ENCODE measurements at regions not wholly inside any gene's neighbourhood (a gene's known extent, or its start where the extent isn't known, plus 50 kb on each side); places are given as distances from the start of the nearest gene placed in this dataset.

DNA sequence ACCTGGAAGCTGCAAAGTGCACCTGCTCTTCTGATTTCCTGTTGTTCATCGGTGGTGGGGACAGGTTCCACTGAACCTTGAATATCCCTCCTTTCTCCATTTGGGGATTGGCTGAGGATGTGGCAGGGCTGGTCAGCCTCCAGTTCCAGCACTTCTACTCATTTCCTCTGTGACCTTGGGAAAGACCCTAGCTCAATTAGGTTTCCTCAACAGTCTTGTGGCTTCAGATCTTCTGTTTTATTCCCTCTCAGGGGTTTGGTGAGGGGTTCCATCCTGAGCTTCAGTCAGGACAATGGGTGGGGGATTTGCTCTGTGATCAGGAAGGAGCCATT is 317.1 kb upstream of the PROX1 start:
- no peak overlapping the region for H3K27ac Mint-ChIP-seq
- H3K4me3 Mint-ChIP-seq: no peak overlapping the region
- H3K27me3 Mint-ChIP-seq (ENCODE audit: low read depth): no peaks in the 10 kb centered on the region
- no peaks in the 10 kb centered on the region for H3K9me3 Mint-ChIP-seq
- H3K36me3 Mint-ChIP-seq (ENCODE audit: low read depth): no peaks in the 10 kb centered on the region
- peaks cover 3% of the 10 kb centered on the region for H3K4me1 Mint-ChIP-seq (ENCODE audit: low read depth)

DNA sequence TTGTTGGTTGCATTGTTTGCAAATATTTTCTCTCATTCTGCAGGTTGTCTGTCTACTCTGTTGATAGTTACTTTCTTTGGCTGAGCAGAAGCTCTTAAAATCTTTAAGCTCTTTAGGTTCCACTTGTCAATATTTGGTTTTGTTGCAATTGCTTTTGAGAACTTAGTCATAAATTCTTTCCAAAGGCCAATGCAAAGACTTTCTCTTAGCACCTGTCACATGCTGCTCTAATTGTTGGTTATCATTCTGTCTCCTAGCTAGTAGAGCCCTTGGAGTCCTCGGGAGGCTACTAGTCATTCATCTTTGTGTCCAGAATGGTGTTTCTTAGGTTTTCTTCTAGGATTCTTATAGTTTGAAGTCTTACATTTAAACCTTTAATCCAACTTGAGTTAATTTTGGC is 312.7 kb upstream of the PROX1 start:
- Mint-ChIP-seq H3K4me1 (ENCODE audit: low read depth) (peaks cover 3% of the 10 kb centered on the region), H3K36me3 (ENCODE audit: low read depth) (no peaks in the 10 kb centered on the region), H3K27me3 (ENCODE audit: low read depth) (no peaks in the 10 kb centered on the region), H3K27ac (no peak overlapping the region), H3K9me3 (no peaks in the 10 kb centered on the region), H3K4me3 (no peak overlapping the region)

DNA sequence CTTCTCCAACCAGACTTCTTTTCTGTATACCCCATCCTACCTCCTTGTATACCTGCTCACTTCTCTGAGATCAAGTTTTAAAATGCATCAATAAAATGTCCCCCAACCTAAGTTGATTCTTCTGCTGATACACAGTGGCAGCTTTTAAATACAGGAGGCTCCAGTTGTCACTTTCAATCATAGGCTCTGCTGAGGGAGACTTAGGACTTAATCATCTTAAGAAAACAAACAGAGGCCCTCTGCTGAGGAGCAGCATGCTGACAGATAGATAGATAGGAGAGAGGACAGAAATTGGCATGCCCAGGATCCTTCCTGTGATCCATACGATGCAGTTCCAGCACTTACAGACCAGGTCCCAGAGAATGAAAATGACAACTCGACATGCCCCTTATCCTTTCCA is 311.0 kb upstream of the PROX1 start:
- no peak overlapping the region for H3K4me3 Mint-ChIP-seq
- no peaks in the 10 kb centered on the region for H3K27me3 Mint-ChIP-seq (ENCODE audit: low read depth)
- H3K4me1 Mint-ChIP-seq (ENCODE audit: low read depth): no peaks in the 10 kb centered on the region
- H3K36me3 Mint-ChIP-seq (ENCODE audit: low read depth): no peaks in the 10 kb centered on the region
- no peaks in the 10 kb centered on the region for H3K9me3 Mint-ChIP-seq
- no peak overlapping the region for H3K27ac Mint-ChIP-seq

DNA sequence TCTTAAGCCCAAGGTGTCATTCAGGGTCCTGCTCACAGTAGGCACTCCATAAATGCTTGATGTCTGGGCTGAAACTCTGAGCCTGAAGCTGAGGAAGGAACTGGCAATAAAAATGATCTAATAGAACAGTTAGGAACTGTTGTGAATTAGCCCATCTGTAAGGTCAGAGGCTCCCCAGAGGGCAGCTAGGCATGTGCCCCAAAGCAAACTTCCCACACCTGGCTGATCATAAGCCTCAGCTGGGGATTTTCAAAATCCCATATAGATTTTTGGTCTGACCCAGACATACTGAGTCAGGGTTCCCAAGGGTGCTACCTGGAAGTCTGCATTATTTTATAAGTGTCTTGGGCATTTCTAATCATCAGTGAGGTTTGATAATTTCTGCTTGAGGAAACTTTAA is 309.4 kb upstream of the PROX1 start:
- H3K4me3 Mint-ChIP-seq: no peak overlapping the region
- no peaks in the 10 kb centered on the region for H3K4me1 Mint-ChIP-seq (ENCODE audit: low read depth)
- no peak overlapping the region for H3K27ac Mint-ChIP-seq
- H3K27me3 Mint-ChIP-seq (ENCODE audit: low read depth): no peaks in the 10 kb centered on the region
- no peaks in the 10 kb centered on the region for H3K36me3 Mint-ChIP-seq (ENCODE audit: low read depth)
- H3K9me3 Mint-ChIP-seq: no peaks in the 10 kb centered on the region

DNA sequence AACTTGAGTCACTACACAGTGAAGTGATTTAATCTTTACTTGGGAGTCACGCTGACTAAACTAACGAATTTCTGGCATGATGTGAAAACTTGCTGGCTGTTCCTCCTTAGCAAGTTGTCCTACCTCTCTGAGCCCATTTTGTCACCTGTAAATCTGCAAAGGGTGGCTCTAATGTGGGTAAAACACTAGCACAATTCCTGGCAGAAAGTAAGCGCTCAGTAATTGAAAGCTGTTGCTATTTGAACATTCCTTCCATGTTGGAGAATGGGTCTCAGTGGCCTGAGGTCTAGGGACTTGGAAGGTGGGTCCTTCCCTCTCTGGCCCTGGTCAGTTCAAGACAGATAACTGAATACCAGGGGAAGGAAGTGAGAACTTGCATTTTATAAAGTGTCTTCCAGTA is 309.0 kb upstream of the PROX1 start:
- Mint-ChIP-seq H3K4me1 (ENCODE audit: low read depth) (no peaks in the 10 kb centered on the region), H3K27me3 (ENCODE audit: low read depth) (no peaks in the 10 kb centered on the region), H3K36me3 (ENCODE audit: low read depth) (no peaks in the 10 kb centered on the region), H3K4me3 (no peak overlapping the region), H3K9me3 (no peaks in the 10 kb centered on the region), H3K27ac (no peak overlapping the region)

DNA sequence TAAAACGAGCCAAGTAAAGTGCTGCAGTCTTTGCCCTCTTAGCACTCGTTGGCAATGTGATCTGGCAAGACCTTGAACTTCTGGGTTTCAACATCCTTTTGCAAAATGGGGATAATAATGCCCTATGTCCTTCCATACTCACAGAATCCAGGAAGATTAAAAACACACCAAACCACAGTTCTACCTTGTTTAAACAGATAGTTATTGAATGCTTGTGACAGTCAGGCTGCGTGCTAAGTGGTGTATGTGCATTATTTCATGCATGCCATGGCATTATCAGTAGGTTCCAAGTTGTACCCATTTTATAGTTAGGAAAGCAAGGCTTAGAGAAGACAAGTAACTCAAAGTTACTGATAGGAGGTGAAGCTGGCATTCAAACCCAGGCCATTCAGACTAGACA is 308.6 kb upstream of the PROX1 start:
- Mint-ChIP-seq H3K27me3 (ENCODE audit: low read depth) (no peaks in the 10 kb centered on the region), H3K9me3 (no peaks in the 10 kb centered on the region), H3K36me3 (ENCODE audit: low read depth) (no peaks in the 10 kb centered on the region), H3K4me3 (no peak overlapping the region), H3K4me1 (ENCODE audit: low read depth) (no peaks in the 10 kb centered on the region), H3K27ac (no peak overlapping the region)

DNA sequence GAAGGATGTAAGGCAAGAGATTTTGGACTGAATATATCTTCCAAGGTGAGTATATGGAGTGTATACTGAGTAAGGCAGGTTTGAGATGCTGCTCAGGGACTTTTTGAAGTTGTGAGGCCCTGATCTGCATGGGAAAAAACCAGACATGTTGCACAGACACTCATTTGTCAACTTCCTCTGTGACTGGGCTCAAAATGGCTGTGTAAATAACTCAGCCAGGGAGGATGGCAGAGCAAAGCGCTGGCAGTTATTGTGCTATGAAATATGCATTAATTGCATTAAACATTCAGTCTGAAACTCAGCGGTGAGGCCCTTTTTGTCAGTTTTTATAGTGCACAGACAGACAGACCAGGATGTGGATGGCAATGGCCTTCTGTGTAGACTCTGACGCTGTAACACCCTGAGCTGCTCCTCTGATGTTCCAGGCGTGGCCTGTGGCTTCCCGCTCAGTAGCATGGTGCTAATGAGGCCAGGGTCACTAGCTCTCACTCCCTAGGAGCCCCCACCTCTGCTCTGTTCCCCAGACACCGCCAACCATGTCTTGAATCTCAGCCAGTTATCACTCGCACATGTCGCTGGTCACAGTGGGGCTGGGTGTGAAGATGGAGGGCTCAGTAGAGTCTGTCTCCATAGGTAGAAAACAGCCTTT is 307.0 kb upstream of the PROX1 start:
- no peak overlapping the region for H3K4me3 Mint-ChIP-seq
- no peaks in the 10 kb centered on the region for H3K36me3 Mint-ChIP-seq (ENCODE audit: low read depth)
- H3K27ac Mint-ChIP-seq: no peak overlapping the region
- H3K27me3 Mint-ChIP-seq (ENCODE audit: low read depth): no peaks in the 10 kb centered on the region
- H3K9me3 Mint-ChIP-seq: no peaks in the 10 kb centered on the region
- no peaks in the 10 kb centered on the region for H3K4me1 Mint-ChIP-seq (ENCODE audit: low read depth)

DNA sequence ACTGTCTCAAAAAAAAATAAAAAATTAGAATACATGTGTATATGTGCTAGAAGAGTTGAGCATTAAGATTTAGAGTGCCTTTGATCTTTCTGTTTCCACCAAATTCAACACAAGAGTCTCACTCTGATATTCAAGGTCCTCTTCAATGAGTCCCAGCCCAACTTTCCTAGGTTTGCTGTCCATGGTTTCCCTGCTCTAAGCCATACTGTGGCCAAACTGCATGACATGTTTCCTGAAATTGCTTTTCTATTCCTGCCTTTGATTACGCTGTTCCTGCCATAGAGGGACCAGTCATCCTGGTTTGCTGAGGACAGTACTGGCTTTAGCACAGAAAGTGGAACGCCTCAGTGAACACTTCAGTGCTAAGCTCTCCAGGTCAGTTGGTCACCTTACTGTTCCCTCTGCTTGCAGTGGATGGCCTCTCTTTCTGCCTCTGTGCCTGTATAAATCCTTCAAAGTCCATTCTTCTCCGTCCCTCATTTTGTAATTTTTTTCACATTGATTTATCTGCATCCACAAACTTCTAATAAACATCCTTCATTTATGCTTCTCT is 305.9 kb upstream of the PROX1 start:
- Mint-ChIP-seq H3K4me3 (no peak overlapping the region), H3K27ac (no peak overlapping the region), H3K9me3 (no peaks in the 10 kb centered on the region), H3K36me3 (ENCODE audit: low read depth) (no peaks in the 10 kb centered on the region), H3K4me1 (ENCODE audit: low read depth) (no peaks in the 10 kb centered on the region), H3K27me3 (ENCODE audit: low read depth) (no peaks in the 10 kb centered on the region)

DNA sequence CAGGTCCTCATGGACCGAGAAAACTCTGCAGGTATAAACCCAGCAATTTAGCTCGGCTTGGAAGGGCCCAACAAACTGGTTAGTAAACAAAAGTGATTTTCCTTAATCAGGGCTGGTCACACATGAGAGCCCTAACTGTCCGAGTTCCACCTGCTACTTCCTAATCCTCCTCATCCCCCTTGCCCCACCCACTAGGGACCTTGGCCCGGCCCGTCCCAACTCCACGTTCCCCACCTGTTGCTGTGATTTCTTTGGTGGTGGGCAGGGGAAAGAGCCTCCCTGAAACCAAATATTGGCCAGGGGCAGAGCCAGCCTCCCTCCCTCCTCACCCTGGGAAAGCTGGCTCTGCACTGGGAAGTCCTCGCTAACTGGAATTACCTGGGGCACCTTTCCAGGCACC is 304.2 kb upstream of the PROX1 start:
- Mint-ChIP-seq H3K9me3 (no peaks in the 10 kb centered on the region), H3K36me3 (ENCODE audit: low read depth) (no peaks in the 10 kb centered on the region)

DNA sequence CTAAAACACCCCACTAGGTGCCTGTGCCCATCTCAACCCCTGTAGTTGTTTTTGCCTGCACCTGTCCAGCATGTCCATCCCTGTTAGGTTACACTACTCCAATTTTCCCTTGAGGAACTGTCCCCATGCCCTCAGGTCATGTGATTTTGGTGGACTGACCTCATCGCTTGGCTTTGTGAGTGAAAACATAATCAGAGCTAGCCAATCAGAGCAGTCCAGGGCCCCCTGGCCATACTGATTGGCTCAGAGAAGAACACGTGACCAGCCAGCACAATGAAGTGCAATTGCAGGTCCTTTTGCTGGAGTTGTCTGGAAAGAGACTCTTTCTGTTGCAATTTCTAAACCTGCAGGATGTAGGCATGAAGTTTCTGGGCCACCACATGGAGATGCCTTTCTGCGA is 303.3 kb upstream of the PROX1 start:
- no peak overlapping the region for H3K4me3 Mint-ChIP-seq
- H3K36me3 Mint-ChIP-seq (ENCODE audit: low read depth): no peaks in the 10 kb centered on the region
- H3K27ac Mint-ChIP-seq: no peak overlapping the region
- no peaks in the 10 kb centered on the region for H3K27me3 Mint-ChIP-seq (ENCODE audit: low read depth)
- no peaks in the 10 kb centered on the region for H3K9me3 Mint-ChIP-seq
- H3K4me1 Mint-ChIP-seq (ENCODE audit: low read depth): peaks cover 2% of the 10 kb centered on the region

More for the DNA sequence above, 304.2 kb upstream of the PROX1 start:
- H3K4me1 Mint-ChIP-seq (ENCODE audit: low read depth): peaks cover 2% of the 10 kb centered on the region
- no peak overlapping the region for H3K27ac Mint-ChIP-seq
- no peaks in the 10 kb centered on the region for H3K27me3 Mint-ChIP-seq (ENCODE audit: low read depth)
- no peak overlapping the region for H3K4me3 Mint-ChIP-seq

DNA sequence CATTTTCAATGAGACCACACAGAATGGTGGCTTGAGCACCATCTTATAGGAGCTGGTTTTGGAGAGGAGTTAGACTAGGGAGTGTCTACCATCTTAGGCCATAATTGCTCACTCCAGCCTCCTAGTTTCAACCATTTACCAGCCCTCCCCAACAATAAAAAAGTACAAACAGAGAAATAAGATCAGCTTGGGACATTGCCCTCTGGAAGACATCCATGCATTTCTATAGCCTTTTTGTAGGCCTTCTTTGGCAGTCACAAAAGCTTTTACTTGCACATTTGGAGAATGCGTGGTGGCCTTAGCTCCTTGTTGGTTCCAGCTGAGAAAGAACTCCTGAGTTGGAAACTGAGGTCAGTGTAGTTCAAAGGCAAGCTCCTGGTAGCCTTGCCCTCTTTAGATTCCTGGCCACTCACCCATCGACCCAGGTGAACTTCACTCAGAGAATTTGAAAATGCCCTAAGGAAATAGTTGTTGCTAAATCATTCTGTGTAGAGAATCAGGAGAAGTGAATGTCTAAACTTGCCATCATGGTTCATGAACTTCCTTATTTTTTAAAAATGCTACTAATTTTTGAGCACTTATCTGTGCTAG is 301.7 kb upstream of the PROX1 start:
- Mint-ChIP-seq H3K4me3 (no peak overlapping the region), H3K36me3 (ENCODE audit: low read depth) (no peaks in the 10 kb centered on the region), H3K9me3 (no peaks in the 10 kb centered on the region), H3K4me1 (ENCODE audit: low read depth) (peaks cover 2% of the 10 kb centered on the region), H3K27ac (no peak overlapping the region), H3K27me3 (ENCODE audit: low read depth) (no peaks in the 10 kb centered on the region)

DNA sequence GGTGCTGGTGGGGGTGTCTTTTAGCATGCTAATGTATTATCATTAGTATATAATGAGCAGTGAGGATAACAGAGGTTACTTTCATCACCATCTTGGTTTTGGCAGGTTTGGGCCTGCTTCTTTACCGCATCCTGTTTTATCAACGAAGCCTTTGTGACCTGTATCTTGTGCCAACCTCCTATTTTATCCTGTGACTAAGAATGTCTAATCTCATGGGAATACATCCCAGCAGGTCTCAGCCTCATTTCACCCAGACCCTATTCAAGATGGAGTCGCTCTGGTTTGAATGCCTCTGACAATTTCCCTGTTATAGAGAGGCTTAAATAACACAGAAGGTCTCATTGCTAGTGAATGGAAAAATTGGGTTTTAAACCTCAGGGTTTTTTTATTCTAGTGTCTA is 300.8 kb upstream of the PROX1 start:
- no peaks in the 10 kb centered on the region for H3K36me3 Mint-ChIP-seq (ENCODE audit: low read depth)
- no peak overlapping the region for H3K27ac Mint-ChIP-seq
- H3K4me3 Mint-ChIP-seq: no peak overlapping the region
- no peaks in the 10 kb centered on the region for H3K27me3 Mint-ChIP-seq (ENCODE audit: low read depth)
- no peaks in the 10 kb centered on the region for H3K9me3 Mint-ChIP-seq
- peaks cover 2% of the 10 kb centered on the region for H3K4me1 Mint-ChIP-seq (ENCODE audit: low read depth)

DNA sequence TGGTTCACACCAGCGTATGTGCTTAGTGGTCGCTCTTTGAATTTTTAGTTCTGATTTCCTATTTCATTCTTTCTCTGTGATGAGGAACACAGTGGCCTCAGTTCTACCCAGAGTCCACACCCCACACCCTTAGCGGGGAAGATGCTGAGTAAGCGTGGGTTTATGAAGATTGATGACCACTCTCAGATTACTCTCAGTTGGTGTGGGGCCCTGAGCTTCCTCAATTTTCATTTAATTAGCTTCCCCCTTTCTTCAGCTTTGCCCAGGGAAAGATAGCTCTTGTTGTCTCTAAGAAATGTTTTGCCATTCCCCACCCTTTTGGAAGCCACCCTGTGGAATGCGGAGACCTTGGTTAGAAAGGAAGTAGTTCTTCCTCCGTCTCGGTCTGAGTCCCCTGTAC is 299.9 kb upstream of the PROX1 start:
- Mint-ChIP-seq H3K36me3 (ENCODE audit: low read depth) (no peaks in the 10 kb centered on the region), H3K27ac (no peak overlapping the region), H3K9me3 (no peaks in the 10 kb centered on the region), H3K27me3 (ENCODE audit: low read depth) (no peaks in the 10 kb centered on the region), H3K4me1 (ENCODE audit: low read depth) (peaks cover 2% of the 10 kb centered on the region), H3K4me3 (no peak overlapping the region)

DNA sequence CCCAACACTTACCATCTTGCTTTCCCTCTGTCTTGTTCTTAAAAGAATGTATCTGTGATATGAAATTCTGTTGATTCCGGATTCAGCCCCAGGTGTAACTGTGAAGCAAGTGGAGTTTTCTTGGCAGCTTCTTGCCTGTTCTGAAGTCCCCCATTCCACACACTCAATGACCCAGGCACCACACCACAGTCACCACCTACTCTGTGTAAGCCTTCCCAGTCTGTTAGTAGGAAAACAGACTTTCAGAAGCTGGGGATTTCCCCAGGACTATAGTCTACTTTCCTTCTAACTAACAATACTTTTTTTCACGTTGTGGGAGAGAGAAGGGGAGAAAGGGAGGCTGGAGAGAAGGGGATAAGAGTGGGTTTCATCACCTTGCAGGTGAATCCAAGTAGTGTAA is 299.1 kb upstream of the PROX1 start:
- no peak overlapping the region for H3K27ac Mint-ChIP-seq
- H3K36me3 Mint-ChIP-seq (ENCODE audit: low read depth): no peaks in the 10 kb centered on the region
- H3K4me3 Mint-ChIP-seq: no peak overlapping the region
- peaks cover 2% of the 10 kb centered on the region for H3K4me1 Mint-ChIP-seq (ENCODE audit: low read depth)
- no peaks in the 10 kb centered on the region for H3K27me3 Mint-ChIP-seq (ENCODE audit: low read depth)
- no peaks in the 10 kb centered on the region for H3K9me3 Mint-ChIP-seq

DNA sequence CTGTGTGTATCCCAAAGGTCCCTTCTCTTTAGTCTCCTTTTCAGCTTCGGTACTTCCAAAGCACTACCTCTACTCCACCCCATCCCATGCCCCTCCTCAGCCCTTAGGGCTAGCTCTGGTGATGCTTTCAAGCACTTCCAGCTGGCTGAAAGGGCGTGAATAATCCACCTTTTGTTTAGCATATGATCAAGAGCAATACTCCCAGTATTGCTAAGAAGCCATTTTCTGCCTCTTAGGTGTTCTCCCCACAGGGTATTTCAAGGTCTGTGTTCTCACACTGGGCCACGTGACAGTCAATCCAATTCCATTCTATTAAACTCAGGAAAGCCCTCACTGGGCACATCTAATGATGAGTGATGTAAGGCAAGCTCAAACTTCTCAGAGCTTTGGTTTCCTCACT is 298.5 kb upstream of the PROX1 start:
- no peaks in the 10 kb centered on the region for H3K9me3 Mint-ChIP-seq
- H3K4me1 Mint-ChIP-seq (ENCODE audit: low read depth): peaks cover 2% of the 10 kb centered on the region
- no peak overlapping the region for H3K27ac Mint-ChIP-seq
- H3K4me3 Mint-ChIP-seq: no peak overlapping the region
- no peaks in the 10 kb centered on the region for H3K36me3 Mint-ChIP-seq (ENCODE audit: low read depth)
- H3K27me3 Mint-ChIP-seq (ENCODE audit: low read depth): no peaks in the 10 kb centered on the region

Data from T-helper 1 cell treated with Interleukin-12 subunit alpha and Interleukin-12 subunit beta and Interleukin-4 antibody, amounts not matched to agents 30 μg/mL and 1 μg/mL, for 36 hours (primary cell).